ENCODE measurements at regions not wholly inside any gene's neighbourhood (a gene's known extent, or its start where the extent isn't known, plus 50 kb on each side); places are given as distances from the start of the nearest gene placed in this dataset.

- Histone ChIP-seq H3K27ac (ENCODE audit: low read length) (no peak overlapping the region), H3K9ac (ENCODE audit: low read length) (no peak overlapping the region), H3K36me3 (ENCODE audit: control insufficient read depth, low read depth, low read length) (no peaks in the 10 kb centered on the region), H3K4me3 (ENCODE audit: low read length) (no peak overlapping the region), H3K27me3 (ENCODE audit: control insufficient read depth, insufficient read depth, low read length) (no peaks in the 10 kb centered on the region), H3K9me3 (ENCODE audit: control insufficient read depth, low read depth, low read length) (no peaks in the 10 kb centered on the region), H3K4me1 (ENCODE audit: control insufficient read depth, low read depth, low read length) (peaks cover 8% of the 10 kb centered on the region)
Measured at GRCh38 chr13:47463726-47464125, 537.3 kb downstream of the SUCLA2 start.

GRCh38 chr13:47463002-47463401 lies 538.1 kb downstream of the SUCLA2 start:
- Histone ChIP-seq H3K27me3 (ENCODE audit: control insufficient read depth, insufficient read depth, low read length) (no peaks in the 10 kb centered on the region), H3K9ac (ENCODE audit: low read length) (no peak overlapping the region), H3K27ac (ENCODE audit: low read length) (no peak overlapping the region), H3K4me3 (ENCODE audit: low read length) (no peak overlapping the region), H3K4me1 (ENCODE audit: control insufficient read depth, low read depth, low read length) (peaks cover 8% of the 10 kb centered on the region), H3K9me3 (ENCODE audit: control insufficient read depth, low read depth, low read length) (no peaks in the 10 kb centered on the region), H3K36me3 (ENCODE audit: control insufficient read depth, low read depth, low read length) (no peaks in the 10 kb centered on the region)

GRCh38 chr13:47461816-47462215 lies 539.3 kb downstream of the SUCLA2 start:
- Histone ChIP-seq H3K4me1 (ENCODE audit: control insufficient read depth, low read depth, low read length) (peaks cover 8% of the 10 kb centered on the region), H3K4me3 (ENCODE audit: low read length) (no peak overlapping the region), H3K9ac (ENCODE audit: low read length) (no peak overlapping the region), H3K27ac (ENCODE audit: low read length) (no peak overlapping the region), H3K27me3 (ENCODE audit: control insufficient read depth, insufficient read depth, low read length) (no peaks in the 10 kb centered on the region), H3K36me3 (ENCODE audit: control insufficient read depth, low read depth, low read length) (no peaks in the 10 kb centered on the region), H3K9me3 (ENCODE audit: control insufficient read depth, low read depth, low read length) (no peaks in the 10 kb centered on the region)

- peaks cover 8% of the 10 kb centered on the region for H3K4me1 ChIP-seq (ENCODE audit: control insufficient read depth, low read depth, low read length)
- H3K9me3 ChIP-seq (ENCODE audit: control insufficient read depth, low read depth, low read length), result no peaks in the 10 kb centered on the region
- no peak overlapping the region for H3K27ac ChIP-seq (ENCODE audit: low read length)
- no peak overlapping the region for H3K9ac ChIP-seq (ENCODE audit: low read length)
- H3K4me3 ChIP-seq (ENCODE audit: low read length), result no peak overlapping the region
- no peaks in the 10 kb centered on the region for H3K36me3 ChIP-seq (ENCODE audit: control insufficient read depth, low read depth, low read length)
- H3K27me3 ChIP-seq (ENCODE audit: control insufficient read depth, insufficient read depth, low read length), result no peaks in the 10 kb centered on the region
Measured at GRCh38 chr13:47459512-47459911, 541.6 kb downstream of the SUCLA2 start.

GRCh38 chr13:47457626-47458025 lies 543.4 kb downstream of the SUCLA2 start:
- Histone ChIP-seq H3K4me3 (ENCODE audit: low read length) (no peak overlapping the region), H3K9me3 (ENCODE audit: control insufficient read depth, low read depth, low read length) (no peaks in the 10 kb centered on the region), H3K4me1 (ENCODE audit: control insufficient read depth, low read depth, low read length) (peaks cover 8% of the 10 kb centered on the region), H3K27ac (ENCODE audit: low read length) (no peak overlapping the region), H3K27me3 (ENCODE audit: control insufficient read depth, insufficient read depth, low read length) (no peaks in the 10 kb centered on the region), H3K36me3 (ENCODE audit: control insufficient read depth, low read depth, low read length) (no peaks in the 10 kb centered on the region), H3K9ac (ENCODE audit: low read length) (no peak overlapping the region)

GRCh38 chr13:47455626-47456025 lies 545.4 kb downstream of the SUCLA2 start:
- H3K4me3 ChIP-seq (ENCODE audit: low read length), result no peak overlapping the region
- no peaks in the 10 kb centered on the region for H3K9me3 ChIP-seq (ENCODE audit: control insufficient read depth, low read depth, low read length)
- H3K36me3 ChIP-seq (ENCODE audit: control insufficient read depth, low read depth, low read length), result no peaks in the 10 kb centered on the region
- H3K4me1 ChIP-seq (ENCODE audit: control insufficient read depth, low read depth, low read length), result peaks cover 8% of the 10 kb centered on the region
- H3K27me3 ChIP-seq (ENCODE audit: control insufficient read depth, insufficient read depth, low read length), result no peaks in the 10 kb centered on the region
- no peak overlapping the region for H3K27ac ChIP-seq (ENCODE audit: low read length)
- H3K9ac ChIP-seq (ENCODE audit: low read length), result no peak overlapping the region

GRCh38 chr13:47454986-47455385 lies 546.1 kb downstream of the SUCLA2 start:
- no peaks in the 10 kb centered on the region for H3K9me3 ChIP-seq (ENCODE audit: control insufficient read depth, low read depth, low read length)
- H3K4me1 ChIP-seq (ENCODE audit: control insufficient read depth, low read depth, low read length), result peaks cover 7% of the 10 kb centered on the region
- no peak overlapping the region for H3K4me3 ChIP-seq (ENCODE audit: low read length)
- H3K36me3 ChIP-seq (ENCODE audit: control insufficient read depth, low read depth, low read length), result no peaks in the 10 kb centered on the region
- H3K27me3 ChIP-seq (ENCODE audit: control insufficient read depth, insufficient read depth, low read length), result no peaks in the 10 kb centered on the region
- no peak overlapping the region for H3K27ac ChIP-seq (ENCODE audit: low read length)
- H3K9ac ChIP-seq (ENCODE audit: low read length), result no peak overlapping the region

GRCh38 chr13:47437406-47437805 lies 540.6 kb upstream of the HTR2A start:
- Histone ChIP-seq H3K27me3 (ENCODE audit: control insufficient read depth, insufficient read depth, low read length) (no peaks in the 10 kb centered on the region), H3K4me1 (ENCODE audit: control insufficient read depth, low read depth, low read length) (no peaks in the 10 kb centered on the region), H3K9ac (ENCODE audit: low read length) (no peak overlapping the region), H3K27ac (ENCODE audit: low read length) (no peak overlapping the region), H3K36me3 (ENCODE audit: control insufficient read depth, low read depth, low read length) (no peaks in the 10 kb centered on the region), H3K4me3 (ENCODE audit: low read length) (no peak overlapping the region), H3K9me3 (ENCODE audit: control insufficient read depth, low read depth, low read length) (no peaks in the 10 kb centered on the region)

- Histone ChIP-seq H3K9ac (ENCODE audit: low read length) (no peak overlapping the region), H3K27me3 (ENCODE audit: control insufficient read depth, insufficient read depth, low read length) (no peaks in the 10 kb centered on the region)
Measured at GRCh38 chr13:47433461-47434005, 536.7 kb upstream of the HTR2A start.

GRCh38 chr13:47426126-47426849 lies 529.4 kb upstream of the HTR2A start:
- no peak overlapping the region for H3K9ac ChIP-seq (ENCODE audit: low read length)
- H3K4me3 ChIP-seq (ENCODE audit: low read length), result no peak overlapping the region
- no peaks in the 10 kb centered on the region for H3K36me3 ChIP-seq (ENCODE audit: control insufficient read depth, low read depth, low read length)
- no peaks in the 10 kb centered on the region for H3K9me3 ChIP-seq (ENCODE audit: control insufficient read depth, low read depth, low read length)
- no peak overlapping the region for H3K27ac ChIP-seq (ENCODE audit: low read length)
- H3K27me3 ChIP-seq (ENCODE audit: control insufficient read depth, insufficient read depth, low read length), result no peaks in the 10 kb centered on the region
- H3K4me1 ChIP-seq (ENCODE audit: control insufficient read depth, low read depth, low read length), result no peaks in the 10 kb centered on the region

More at GRCh38 chr13:47433461-47434005, 536.7 kb upstream of the HTR2A start:
- H3K9me3 ChIP-seq (ENCODE audit: control insufficient read depth, low read depth, low read length), result no peaks in the 10 kb centered on the region
- no peaks in the 10 kb centered on the region for H3K4me1 ChIP-seq (ENCODE audit: control insufficient read depth, low read depth, low read length)
- H3K27ac ChIP-seq (ENCODE audit: low read length), result no peak overlapping the region
- no peak overlapping the region for H3K4me3 ChIP-seq (ENCODE audit: low read length)
- H3K36me3 ChIP-seq (ENCODE audit: control insufficient read depth, low read depth, low read length), result no peaks in the 10 kb centered on the region

- Histone ChIP-seq H3K27me3 (ENCODE audit: control insufficient read depth, insufficient read depth, low read length) (no peaks in the 10 kb centered on the region), H3K4me1 (ENCODE audit: control insufficient read depth, low read depth, low read length) (no peaks in the 10 kb centered on the region), H3K27ac (ENCODE audit: low read length) (no peak overlapping the region), H3K9me3 (ENCODE audit: control insufficient read depth, low read depth, low read length) (no peaks in the 10 kb centered on the region), H3K36me3 (ENCODE audit: control insufficient read depth, low read depth, low read length) (no peaks in the 10 kb centered on the region), H3K9ac (ENCODE audit: low read length) (no peak overlapping the region), H3K4me3 (ENCODE audit: low read length) (no peak overlapping the region)
Measured at GRCh38 chr13:47421525-47421924, 524.7 kb upstream of the HTR2A start.

GRCh38 chr13:47420568-47420967 lies 523.7 kb upstream of the HTR2A start:
- Histone ChIP-seq H3K9ac (ENCODE audit: low read length) (no peak overlapping the region), H3K27ac (ENCODE audit: low read length) (no peak overlapping the region), H3K27me3 (ENCODE audit: control insufficient read depth, insufficient read depth, low read length) (no peaks in the 10 kb centered on the region), H3K9me3 (ENCODE audit: control insufficient read depth, low read depth, low read length) (no peaks in the 10 kb centered on the region), H3K4me3 (ENCODE audit: low read length) (no peak overlapping the region), H3K36me3 (ENCODE audit: control insufficient read depth, low read depth, low read length) (no peaks in the 10 kb centered on the region), H3K4me1 (ENCODE audit: control insufficient read depth, low read depth, low read length) (no peaks in the 10 kb centered on the region)

All from iPS-18a (cell line).